ENCODE measurements at regions not wholly inside any gene's neighbourhood (a gene's known extent, or its start where the extent isn't known, plus 50 kb on each side); places are given as distances from the start of the nearest gene placed in this dataset.

- no peak overlapping the region for H3K9ac ChIP-seq (replicated peaks; ENCODE audit: extremely low read depth, insufficient read depth, low read length)
- H3K9me3 ChIP-seq (replicated peaks; ENCODE audit: control insufficient read depth, insufficient read depth, low read length) = no peaks in the 10 kb centered on the region
- POLR2A ChIA-PET = no interaction called here
- dilution Hi-C loops (cut with MboI; ENCODE audit: extremely low pct_ligation_motif_present, low sequenced_read_pairs) (no loop called here), intact Hi-C loops (cut with micrococcal nuclease) (no loop called here)
- H3K9me1 ChIP-seq (replicated peaks; ENCODE audit: control insufficient read depth, extremely low read depth, insufficient read depth, low read length) = no peaks in the 10 kb centered on the region
- CTCF ChIA-PET = interaction anchor here (0.7 to 1.3 kb wide), 2 partner anchors 15 to 26 kb away, joined by 3 to 4 read pairs; no protein-coding TSS in a partner anchor
- FAIRE-seq (no peak), DNase-seq (ENCODE audit: low read depth, low spot score) (no peak)
- H3K4me1 ChIP-seq (ENCODE audit: control insufficient read depth, extremely low read depth, insufficient read depth, low read length) = no peaks in the 10 kb centered on the region
- no TSS peak for BruUV-seq (replicated peaks)
- no peaks in the 10 kb centered on the region for H3K27me3 ChIP-seq (ENCODE audit: control insufficient read depth in 2 of 2, insufficient read depth in 2 of 2, low read length in 2 of 2)
- TF ChIP-seq GATA2 (IDR thresholded peaks at IDR 0.05; ENCODE audit: insufficient read depth, insufficient read length, low read depth, low read length) = no peak
- TF ChIP-seq POLR2A (IDR thresholded peaks at IDR 0.05; ENCODE audit: low read depth, low read length) = no peak
- no peak for TF ChIP-seq POLR2AphosphoS5 (IDR thresholded peaks at IDR 0.05; ENCODE audit: insufficient read depth, low read depth, low read length)
- TF ChIP-seq MAX (IDR thresholded peaks at IDR 0.05; ENCODE audit: insufficient read depth, insufficient read length) = no peak
- TF ChIP-seq FOS (IDR thresholded peaks at IDR 0.05; ENCODE audit: borderline replicate concordance, insufficient read depth, low read length) = no peak
- TF ChIP-seq JUN (IDR thresholded peaks at IDR 0.05; ENCODE audit: borderline replicate concordance, insufficient read depth, insufficient read length, low read depth) = no peak
- no peak for TF ChIP-seq CTCF (IDR thresholded peaks at IDR 0.05; ENCODE audit: extremely low read depth in 1 of 2, insufficient read depth in 1 of 2, low read depth in 1 of 2, low read length in 2 of 2)
- no peak for TF ChIP-seq EZH2 (IDR thresholded peaks at IDR 0.05; ENCODE audit: borderline replicate concordance, low read depth, low read length, severe bottlenecking)
- no peak for TF ChIP-seq MYC (IDR thresholded peaks at IDR 0.05; ENCODE audit: low read depth, low read length)
- no peak overlapping the region for H3K27ac ChIP-seq (ENCODE audit: insufficient read depth, low read depth, low read length)
- H2AFZ ChIP-seq (ENCODE audit: low read depth, low read length) = no peak overlapping the region
- H4K20me1 ChIP-seq (replicated peaks; ENCODE audit: control insufficient read depth, extremely low read depth, insufficient read depth, low read length) = no peaks in the 10 kb centered on the region
- no peak overlapping the region for H3K4me3 ChIP-seq (replicated peaks in 1 of 3; ENCODE audit: insufficient read depth in 1 of 3, low read depth in 1 of 3, low read length in 3 of 3)
- H3K36me3 ChIP-seq (ENCODE audit: control insufficient read depth in 2 of 2, extremely low read depth in 1 of 2, insufficient read depth in 2 of 2, low read length in 2 of 2) = no peaks in the 10 kb centered on the region
- H3K79me2 ChIP-seq (ENCODE audit: control insufficient read depth, insufficient read depth, low read length) = no peaks in the 10 kb centered on the region
- no peak overlapping the region for H3K4me2 ChIP-seq (ENCODE audit: insufficient read depth, low read length)
These were observed 61.3 kb downstream of the NUDT11 start for GRCh38 chrX:51435101-51435500.
